A673 (cell line): ENCODE measurements at regions not wholly inside any gene's neighbourhood (a gene's known extent, or its start where the extent isn't known, plus 50 kb on each side); places are given as distances from the start of the nearest gene placed in this dataset.

Experiments used
- BruUV-seq: library from RNA; stranded (reverse); fragments of 400-500 nt; replicated peaks from 2 replicates; lab custom pipeline; 2021; lab: Mats Ljungman, UMichigan
- CTCF ChIA-PET: fragments of 300-600 bp; sonication (Branson Sonifier 250); formaldehyde crosslinking; loops from one replicate; lab custom pipeline; 2022; ENCODE audit warnings: antibody characterized with exemption; lab: Charles Lee
- POLR2A ChIA-PET: fragments of 300-600 bp; sonication (Branson Sonifier 250); formaldehyde crosslinking; loops from one replicate; lab custom pipeline; 2022; ENCODE audit warnings: antibody characterized with exemption; ENCODE audit not compliant: low non-redundant PET; lab: Charles Lee
- DNase-seq: peaks from one replicate; pipeline ENCODE4 v3.0.0-alpha.2; 2015; ENCODE audit warnings: low spot score
- H3K27ac ChIP-seq: fragments of 200-600 bp; sonication (generic); 2 replicates; pipeline ENCODE4 v1.5.1; 2016; ENCODE audit warnings: mixed run types, low read depth, mild to moderate bottlenecking, mixed read lengths, antibody characterized with exemption, low read length; ENCODE audit not compliant: poor library complexity, severe bottlenecking
- H3K27me3 ChIP-seq: fragments of 200-600 bp; sonication (generic); replicated peaks from 2 replicates; pipeline ENCODE4 v1.6.1; 2017; ENCODE audit warnings: mixed run types, low read depth, mild to moderate bottlenecking, mixed read lengths, antibody characterized with exemption, low read length; ENCODE audit not compliant: insufficient read depth, poor library complexity
- H3K36me3 ChIP-seq: fragments of 200-600 bp; sonication (generic); 2 replicates; pipeline ENCODE4 v1.6.1; 2016; ENCODE audit warnings: mixed run types, mild to moderate bottlenecking, mixed read lengths, antibody characterized with exemption, low read length; ENCODE audit not compliant: insufficient read depth, poor library complexity, severe bottlenecking
- H3K4me1 ChIP-seq: fragments of 200-600 bp; sonication (generic); 2 replicates; pipeline ENCODE4 v1.6.1; 2017; ENCODE audit warnings: mixed run types, mild to moderate bottlenecking, mixed read lengths, antibody characterized with exemption, low read length; ENCODE audit not compliant: insufficient read depth, poor library complexity, severe bottlenecking
- H3K4me3 ChIP-seq: fragments of 200-600 bp; sonication (generic); 2 replicates; pipeline ENCODE4 v1.5.1; 2016; ENCODE audit warnings: low read depth, mixed run types, mild to moderate bottlenecking, mixed read lengths, low read length; ENCODE audit not compliant: poor library complexity, severe bottlenecking
- H3K9me3 ChIP-seq: fragments of 200-600 bp; sonication (generic); 2 replicates; pipeline ENCODE4 v1.6.1; 2016; ENCODE audit warnings: mixed run types, low read depth, mild to moderate bottlenecking, mixed read lengths, antibody characterized with exemption, low read length; ENCODE audit not compliant: poor library complexity, severe bottlenecking
- CTCF ChIP-seq: fragments of 300-800, 200-600 bp; sonication (generic); conservative IDR thresholded peaks from 2 replicates; pipeline ENCODE4 v1.5.1; 2017; ENCODE audit warnings: low read depth, mild to moderate bottlenecking, antibody characterized with exemption, low read length, moderate library complexity, mixed read lengths
- EZH2 ChIP-seq: fragments of 200-600 bp; sonication (generic); IDR thresholded peaks from 2 replicates; pipeline ENCODE4 v1.6.1; 2017; ENCODE audit warnings: borderline replicate concordance, low read depth, mild to moderate bottlenecking, mixed read lengths, antibody characterized with exemption, low read length; ENCODE audit not compliant: poor library complexity, severe bottlenecking
- intact Hi-C: fragments of 100-400 bp; cut with micrococcal nuclease; formaldehyde crosslinking; loops from one replicate; pipeline ENCODE4 v1.10.0; 2022; ENCODE audit not compliant: unreplicated experiment

- DNase-seq, result no peak
- ChIA-PET CTCF (no interaction called here), POLR2A (no interaction called here)
- BruUV-seq, result no TSS peak
- no peaks in the 10 kb centered on the region for H3K36me3 ChIP-seq
- no peaks in the 10 kb centered on the region for H3K9me3 ChIP-seq
- no peaks in the 10 kb centered on the region for H3K4me1 ChIP-seq
- H3K27ac ChIP-seq, result no peak overlapping the region
- H3K4me3 ChIP-seq, result no peak overlapping the region
- H3K27me3 ChIP-seq, result no peaks in the 10 kb centered on the region
- intact Hi-C loops, result no loop called here
- TF ChIP-seq CTCF, result no peak
- no peak for TF ChIP-seq EZH2
These were observed 475.8 kb upstream of the NBEA start for GRCh38 chr13:34466301-34466700.

GRCh38 chr13:34467450-34468083 is 474.5 kb upstream of the NBEA start:
- no peak for DNase-seq
- no peaks in the 10 kb centered on the region for H3K4me1 ChIP-seq
- no peak overlapping the region for H3K27ac ChIP-seq
- POLR2A ChIA-PET, result no interaction called here
- TF ChIP-seq CTCF (no peak), EZH2 (no peak)
- BruUV-seq, result no TSS peak
- H3K4me3 ChIP-seq, result no peak overlapping the region
- H3K27me3 ChIP-seq, result no peaks in the 10 kb centered on the region
- intact Hi-C loops, result no loop called here
- CTCF ChIA-PET, result no interaction called here
- H3K9me3 ChIP-seq, result no peaks in the 10 kb centered on the region
- no peaks in the 10 kb centered on the region for H3K36me3 ChIP-seq

- Histone ChIP-seq H3K4me1 (no peaks in the 10 kb centered on the region), H3K27me3 (no peaks in the 10 kb centered on the region), H3K9me3 (no peaks in the 10 kb centered on the region), H3K4me3 (no peak overlapping the region), H3K27ac (no peak overlapping the region), H3K36me3 (no peaks in the 10 kb centered on the region)
- BruUV-seq, result no TSS peak
- TF ChIP-seq EZH2 (no peak), CTCF (no peak)
- intact Hi-C loops, result no loop called here
- ChIA-PET CTCF (no interaction called here), POLR2A (no interaction called here)
- no peak for DNase-seq
These were observed 472.7 kb upstream of the NBEA start for GRCh38 chr13:34469196-34469986.
